HG03196 (cell line): ENCODE measurements at regions not wholly inside any gene's neighbourhood (a gene's known extent, or its start where the extent isn't known, plus 50 kb on each side); places are given as distances from the start of the nearest gene placed in this dataset.
"Not testable (repeated sequence)": the region's sequence is repeated elsewhere in the genome, so short reads cannot be mapped to it uniquely, and the experiment has no call there.

Experiments
- ATAC-seq: cut with Tn5 transposase; IDR thresholded peaks from one replicate; pipeline ENCODE4 v1.9.1; 2021; ENCODE audit not compliant: unreplicated experiment

GRCh38 chrY:19644889-19645638, 99.5 kb downstream of the KDM5D start:
- no peak for ATAC-seq

GRCh38 chrY:19637651-19638347, 106.7 kb downstream of the KDM5D start:
- ATAC-seq: no peak

- ATAC-seq: no peak
Observed at GRCh38 chrY:19628926-19629325, 115.6 kb downstream of the KDM5D start.

GRCh38 chrY:19622392-19622791, 122.1 kb downstream of the KDM5D start:
- ATAC-seq: no peak

GRCh38 chrY:19621756-19622155, 122.8 kb downstream of the KDM5D start:
- ATAC-seq: no peak

GRCh38 chrY:19601113-19601512, 143.4 kb downstream of the KDM5D start:
- ATAC-seq: no peak

GRCh38 chrY:19600711-19601110, 143.8 kb downstream of the KDM5D start:
- peak; percentile 58 for ATAC-seq

- no peak for ATAC-seq
Observed at GRCh38 chrY:19590235-19590634, 154.3 kb downstream of the KDM5D start.

GRCh38 chrY:19589664-19590063, 154.9 kb downstream of the KDM5D start:
- ATAC-seq: no peak

GRCh38 chrY:19587311-19587710, 157.2 kb downstream of the KDM5D start:
- ATAC-seq: no peak

- ATAC-seq: not testable (repeated sequence)
Observed at GRCh38 chrY:19580990-19581389, 163.5 kb downstream of the KDM5D start.

- ATAC-seq: no peak
Observed at GRCh38 chrY:19578281-19578874, 166.1 kb downstream of the KDM5D start.

- no peak for ATAC-seq
Observed at GRCh38 chrY:19577250-19577649, 167.3 kb downstream of the KDM5D start.

GRCh38 chrY:19574939-19575338, 169.6 kb downstream of the KDM5D start:
- peak; percentile 31 for ATAC-seq

- ATAC-seq: no peak
Observed at GRCh38 chrY:19573646-19574045, 170.9 kb downstream of the KDM5D start.

GRCh38 chrY:19570999-19571398, 173.5 kb downstream of the KDM5D start:
- peak; percentile 45 for ATAC-seq

GRCh38 chrY:19567943-19568342, 176.6 kb downstream of the KDM5D start:
- ATAC-seq: no peak

- ATAC-seq: peak; percentile 69
Observed at GRCh38 chrY:19567051-19567921, 177.2 kb downstream of the KDM5D start.

GRCh38 chrY:19559161-19559560, 185.4 kb downstream of the KDM5D start:
- ATAC-seq: no peak

- no peak for ATAC-seq
Observed at GRCh38 chrY:19549671-19550466, 194.7 kb downstream of the KDM5D start.
